Stimulated activated CD8-positive, alpha-beta memory T cell treated with anti-CD3 and anti-CD28 coated beads, Interleukin-4, amount 100 ng/mL, for 4 hours (primary cell): ENCODE measurements at regions not wholly inside any gene's neighbourhood (a gene's known extent, or its start where the extent isn't known, plus 50 kb on each side); places are given as distances from the start of the nearest gene placed in this dataset.
A peak's percentile ranks its signal among the peaks of the same experiment; 100 is the strongest.

Source experiments
- DNase-seq, 2 donors: peaks; one replicate each; pipeline ENCODE4 v3.0.0-alpha.2; 2020; ENCODE audit warnings: low read depth in 2 of 2, low spot score in 1 of 2

GRCh38 chr6:20312606-20313005, 89.1 kb upstream of the E2F3 start:
- no peak for DNase-seq

- DNase-seq: no peak
These were observed 88.6 kb upstream of the E2F3 start for GRCh38 chr6:20313051-20313450.

GRCh38 chr6:20313960-20314530, 87.6 kb upstream of the E2F3 start:
- no peak for DNase-seq

GRCh38 chr6:20314866-20315845, 86.5 kb upstream of the E2F3 start:
- no peak for DNase-seq

- DNase-seq: no peak
These were observed 84.2 kb upstream of the E2F3 start for GRCh38 chr6:20317430-20317829.

GRCh38 chr6:20318851-20319387, 82.8 kb upstream of the E2F3 start:
- no peak for DNase-seq

- DNase-seq: peak; percentile 34 to 50
These were observed 81.9 kb upstream of the E2F3 start for GRCh38 chr6:20319520-20320357.

- no peak for DNase-seq
These were observed 75.8 kb upstream of the E2F3 start for GRCh38 chr6:20325641-20326421.

- no peak for DNase-seq
These were observed 75.3 kb upstream of the E2F3 start for GRCh38 chr6:20326422-20326728.

- no peak for DNase-seq
These were observed 74.5 kb upstream of the E2F3 start for GRCh38 chr6:20327141-20327540.

GRCh38 chr6:20328266-20328923, 73.3 kb upstream of the E2F3 start:
- no peak for DNase-seq

- DNase-seq: no peak
These were observed 72.8 kb upstream of the E2F3 start for GRCh38 chr6:20328924-20329300.

- DNase-seq: no peak
These were observed 70.6 kb upstream of the E2F3 start for GRCh38 chr6:20331042-20331441.

GRCh38 chr6:20331625-20332024, 70.1 kb upstream of the E2F3 start:
- DNase-seq: no peak

- DNase-seq: no peak
These were observed 69.2 kb upstream of the E2F3 start for GRCh38 chr6:20332441-20333006.

GRCh38 chr6:20333721-20334269, 67.9 kb upstream of the E2F3 start:
- DNase-seq: no peak

- no peak for DNase-seq
These were observed 67.3 kb upstream of the E2F3 start for GRCh38 chr6:20334334-20334733.

GRCh38 chr6:20334962-20335361, 66.7 kb upstream of the E2F3 start:
- no peak for DNase-seq

GRCh38 chr6:20335872-20336271, 65.8 kb upstream of the E2F3 start:
- no peak for DNase-seq

GRCh38 chr6:20338156-20338555, 63.5 kb upstream of the E2F3 start:
- no peak for DNase-seq
